GM12872 (cell line): ENCODE measurements at regions not wholly inside any gene's neighbourhood (a gene's known extent, or its start where the extent isn't known, plus 50 kb on each side); places are given as distances from the start of the nearest gene placed in this dataset.

Experiments used
- TF ChIP-seq, protein P1 (sequence below): IDR thresholded peaks from 3 replicates; pipeline ENCODE4 v1.5.1; 2011; ENCODE audit warnings: low read depth, mild to moderate bottlenecking, low read length, moderate library complexity; ENCODE audit not compliant: insufficient read depth

DNA sequence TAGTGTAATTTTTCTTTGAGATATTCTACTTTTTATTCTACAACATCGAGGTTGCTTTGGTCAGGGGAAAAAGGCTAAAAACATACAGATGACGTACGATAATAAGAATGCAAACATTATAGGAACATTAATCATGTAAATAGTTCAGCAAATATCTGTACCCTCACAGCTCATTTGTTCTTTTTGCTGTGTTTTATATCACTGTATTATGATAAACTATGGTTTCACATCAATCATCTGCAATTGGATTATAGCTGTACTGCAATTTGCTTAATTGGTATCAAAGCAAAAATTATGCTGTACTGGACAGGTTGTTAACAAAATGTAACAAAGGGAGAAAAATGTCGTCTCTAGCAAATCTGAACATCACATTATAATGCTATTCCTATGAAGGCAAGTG, 597.1 kb downstream of the EPHA7 start:
- TF ChIP-seq, protein P1, sequence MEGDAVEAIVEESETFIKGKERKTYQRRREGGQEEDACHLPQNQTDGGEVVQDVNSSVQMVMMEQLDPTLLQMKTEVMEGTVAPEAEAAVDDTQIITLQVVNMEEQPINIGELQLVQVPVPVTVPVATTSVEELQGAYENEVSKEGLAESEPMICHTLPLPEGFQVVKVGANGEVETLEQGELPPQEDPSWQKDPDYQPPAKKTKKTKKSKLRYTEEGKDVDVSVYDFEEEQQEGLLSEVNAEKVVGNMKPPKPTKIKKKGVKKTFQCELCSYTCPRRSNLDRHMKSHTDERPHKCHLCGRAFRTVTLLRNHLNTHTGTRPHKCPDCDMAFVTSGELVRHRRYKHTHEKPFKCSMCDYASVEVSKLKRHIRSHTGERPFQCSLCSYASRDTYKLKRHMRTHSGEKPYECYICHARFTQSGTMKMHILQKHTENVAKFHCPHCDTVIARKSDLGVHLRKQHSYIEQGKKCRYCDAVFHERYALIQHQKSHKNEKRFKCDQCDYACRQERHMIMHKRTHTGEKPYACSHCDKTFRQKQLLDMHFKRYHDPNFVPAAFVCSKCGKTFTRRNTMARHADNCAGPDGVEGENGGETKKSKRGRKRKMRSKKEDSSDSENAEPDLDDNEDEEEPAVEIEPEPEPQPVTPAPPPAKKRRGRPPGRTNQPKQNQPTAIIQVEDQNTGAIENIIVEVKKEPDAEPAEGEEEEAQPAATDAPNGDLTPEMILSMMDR = no peak

DNA sequence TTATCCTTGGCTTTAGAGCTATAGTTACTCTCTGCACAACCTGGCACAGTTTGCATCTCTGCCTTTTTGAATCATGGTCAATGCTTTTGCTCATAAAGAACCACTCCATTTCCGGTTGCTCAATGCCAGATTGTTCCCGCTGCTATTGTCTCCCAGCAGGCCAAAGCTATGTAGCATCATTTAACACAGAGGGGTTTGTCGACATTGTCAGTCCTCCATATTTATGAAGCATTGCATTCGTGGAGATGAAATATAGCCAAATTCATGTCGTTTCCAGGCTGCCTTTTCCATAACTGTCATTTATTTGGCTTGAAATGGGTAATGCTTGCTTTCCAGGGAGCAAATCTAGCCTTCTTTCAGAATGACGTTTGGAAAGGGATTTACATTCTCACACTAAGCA, 598.8 kb downstream of the EPHA7 start:
- TF ChIP-seq, protein P1 = no peak

DNA sequence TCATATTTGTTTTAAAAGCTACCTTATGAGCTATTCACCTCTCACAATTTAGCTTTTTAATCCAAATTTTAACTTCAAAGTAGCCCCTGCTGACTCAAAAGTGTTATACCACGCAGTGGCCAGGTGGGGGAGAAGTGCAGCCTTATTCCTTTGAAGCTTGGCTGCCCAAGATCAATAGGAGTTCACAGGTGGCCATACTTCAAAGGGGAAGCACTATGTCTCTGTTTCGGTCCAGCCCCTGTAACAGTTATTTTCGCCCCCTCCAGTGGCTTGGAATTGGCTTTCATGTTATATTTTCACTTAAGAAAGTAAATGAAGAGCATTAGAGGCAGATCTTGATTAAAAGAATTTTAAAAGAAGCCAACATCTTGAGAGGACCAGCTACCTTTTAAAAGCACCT, 608.4 kb downstream of the EPHA7 start:
- TF ChIP-seq, protein P1 = peak; percentile 68

DNA sequence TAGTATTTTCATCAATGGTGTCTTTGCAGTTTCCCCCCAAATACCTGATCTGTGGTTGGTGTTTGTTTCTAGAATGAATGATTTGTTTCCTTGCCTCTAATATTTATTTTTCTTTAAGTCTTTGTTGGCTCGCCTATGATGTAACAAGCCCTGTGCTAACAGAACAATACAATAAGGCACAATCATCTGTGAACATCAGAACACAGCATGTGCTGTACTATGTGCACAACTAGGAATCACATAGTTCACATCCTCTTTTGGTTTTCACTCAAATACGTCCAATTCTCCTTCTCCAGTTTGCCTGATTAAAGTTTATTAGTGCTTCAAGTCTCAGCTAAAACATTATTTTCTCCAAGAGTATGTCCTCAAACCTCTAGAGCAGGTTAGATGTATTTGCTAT, 613.1 kb downstream of the EPHA7 start:
- TF ChIP-seq, protein P1 = no peak

DNA sequence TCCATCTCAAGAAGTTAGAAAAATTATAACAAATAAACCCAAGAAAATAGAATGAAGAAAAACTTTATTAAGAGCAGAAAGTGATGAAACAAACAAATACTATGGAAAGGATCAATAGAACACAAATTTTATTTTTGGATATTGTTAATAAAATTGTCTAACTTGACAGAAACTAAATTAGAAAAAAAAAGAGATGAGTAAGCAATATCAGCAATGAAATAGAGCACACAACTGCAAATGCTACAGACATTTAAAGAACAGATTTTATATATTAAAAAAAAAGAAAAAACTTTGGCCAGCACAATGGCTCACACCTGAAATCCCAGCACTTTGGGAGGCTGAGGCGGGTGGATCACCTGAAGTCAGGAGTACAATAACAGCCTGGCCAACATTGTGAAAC, 628.0 kb downstream of the EPHA7 start:
- TF ChIP-seq, protein P1 = no peak

DNA sequence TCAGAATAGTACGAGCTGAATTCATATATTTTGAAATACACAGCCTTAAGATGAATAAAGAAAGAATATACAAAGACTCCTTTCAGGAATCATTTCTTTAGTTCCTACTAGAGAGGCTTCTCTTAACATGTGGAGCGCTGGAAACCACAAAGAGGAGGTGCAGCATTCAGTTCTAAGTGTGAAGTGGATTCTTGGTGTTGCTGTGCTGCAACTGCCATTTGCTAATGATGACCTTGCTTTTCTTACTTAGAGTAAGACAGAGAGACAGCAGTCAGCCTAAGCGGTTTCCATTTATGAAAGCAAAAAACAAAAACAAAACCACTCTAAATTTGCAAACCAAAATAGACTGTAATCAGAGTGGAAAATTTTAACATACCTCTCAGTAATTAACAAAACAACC, 629.0 kb downstream of the EPHA7 start:
- TF ChIP-seq, protein P1 = no peak

DNA sequence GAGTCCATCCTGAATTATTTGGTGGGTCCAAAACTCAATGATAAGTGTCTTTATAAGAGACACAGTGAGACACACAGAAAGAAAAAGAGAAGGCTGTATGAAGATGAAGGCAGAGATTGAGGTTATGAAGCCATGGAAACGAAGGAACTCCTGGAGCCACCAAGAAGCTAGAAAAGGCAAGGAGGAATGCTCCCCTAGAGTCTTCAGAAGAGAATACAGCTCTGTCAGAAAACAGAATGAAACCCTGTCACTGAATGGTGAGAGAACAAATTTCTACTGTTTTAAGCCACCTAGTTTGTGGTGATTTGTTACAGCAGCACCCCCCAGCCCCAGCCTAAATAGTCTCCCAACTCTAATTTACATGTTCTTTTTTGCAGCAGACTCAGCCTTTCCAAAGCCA, 635.1 kb downstream of the EPHA7 start:
- TF ChIP-seq, protein P1 = no peak

DNA sequence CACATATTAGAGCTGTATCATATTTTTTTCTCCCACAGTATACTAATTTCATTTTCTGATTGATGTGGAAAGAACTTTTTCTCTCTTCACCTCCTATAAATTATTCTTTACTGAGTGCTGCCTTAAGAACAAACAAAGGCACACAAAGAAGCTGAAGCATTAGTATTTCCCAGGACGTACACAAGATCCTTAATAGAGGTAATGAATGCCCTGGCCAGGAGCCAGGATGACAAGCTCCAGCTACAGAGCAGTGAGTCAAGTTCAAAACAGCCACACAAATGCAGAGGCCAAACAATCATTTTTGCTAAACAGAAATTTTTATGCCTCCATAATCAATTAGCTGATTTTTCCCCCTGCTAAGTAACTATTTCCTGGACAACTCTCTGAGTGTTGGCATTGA, 639.6 kb downstream of the EPHA7 start:
- TF ChIP-seq, protein P1 = no peak
